ENCODE measurements at regions not wholly inside any gene's neighbourhood (a gene's known extent, or its start where the extent isn't known, plus 50 kb on each side); places are given as distances from the start of the nearest gene placed in this dataset.

DNA sequence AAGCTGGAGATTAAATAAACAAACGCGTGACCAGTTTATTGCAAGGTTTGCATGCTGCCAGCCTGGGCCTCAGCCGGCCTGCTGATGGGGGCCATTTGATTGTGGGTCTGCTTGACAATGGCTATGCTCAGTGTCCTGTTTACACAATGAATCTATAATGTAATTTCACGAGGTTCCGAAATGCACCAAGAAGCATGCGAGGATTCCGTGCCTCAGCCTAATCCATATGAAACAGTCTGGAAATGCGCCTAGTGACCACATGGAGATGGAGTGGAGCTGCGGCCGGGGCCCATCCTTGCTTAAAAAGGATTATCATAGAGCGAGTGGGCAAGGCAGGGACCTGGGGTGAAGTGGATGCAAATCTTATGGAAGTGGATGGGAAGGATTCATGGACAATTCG is 382.4 kb downstream of the CDK5RAP2 start:
- TF ChIP-seq, protein P1, sequence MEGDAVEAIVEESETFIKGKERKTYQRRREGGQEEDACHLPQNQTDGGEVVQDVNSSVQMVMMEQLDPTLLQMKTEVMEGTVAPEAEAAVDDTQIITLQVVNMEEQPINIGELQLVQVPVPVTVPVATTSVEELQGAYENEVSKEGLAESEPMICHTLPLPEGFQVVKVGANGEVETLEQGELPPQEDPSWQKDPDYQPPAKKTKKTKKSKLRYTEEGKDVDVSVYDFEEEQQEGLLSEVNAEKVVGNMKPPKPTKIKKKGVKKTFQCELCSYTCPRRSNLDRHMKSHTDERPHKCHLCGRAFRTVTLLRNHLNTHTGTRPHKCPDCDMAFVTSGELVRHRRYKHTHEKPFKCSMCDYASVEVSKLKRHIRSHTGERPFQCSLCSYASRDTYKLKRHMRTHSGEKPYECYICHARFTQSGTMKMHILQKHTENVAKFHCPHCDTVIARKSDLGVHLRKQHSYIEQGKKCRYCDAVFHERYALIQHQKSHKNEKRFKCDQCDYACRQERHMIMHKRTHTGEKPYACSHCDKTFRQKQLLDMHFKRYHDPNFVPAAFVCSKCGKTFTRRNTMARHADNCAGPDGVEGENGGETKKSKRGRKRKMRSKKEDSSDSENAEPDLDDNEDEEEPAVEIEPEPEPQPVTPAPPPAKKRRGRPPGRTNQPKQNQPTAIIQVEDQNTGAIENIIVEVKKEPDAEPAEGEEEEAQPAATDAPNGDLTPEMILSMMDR (IDR thresholded peaks at IDR 0.05; ENCODE audit: low read length) = no peak
- no peak for TF ChIP-seq EZH2phosphoT487 (IDR thresholded peaks at IDR 0.05; ENCODE audit: low read length)

Measured in MM.1S (cell line).